ENCODE measurements at regions not wholly inside any gene's neighbourhood (a gene's known extent, or its start where the extent isn't known, plus 50 kb on each side); places are given as distances from the start of the nearest gene placed in this dataset.

- TF ChIP-seq CTCF (IDR thresholded peaks at IDR 0.05; ENCODE audit: insufficient read depth, low read length): no peak
- DNase-seq (ENCODE audit: low read depth): no peak
Measured at GRCh38 chr3:1661839-1662238, 436.8 kb upstream of the CNTN4 start.

DNA sequence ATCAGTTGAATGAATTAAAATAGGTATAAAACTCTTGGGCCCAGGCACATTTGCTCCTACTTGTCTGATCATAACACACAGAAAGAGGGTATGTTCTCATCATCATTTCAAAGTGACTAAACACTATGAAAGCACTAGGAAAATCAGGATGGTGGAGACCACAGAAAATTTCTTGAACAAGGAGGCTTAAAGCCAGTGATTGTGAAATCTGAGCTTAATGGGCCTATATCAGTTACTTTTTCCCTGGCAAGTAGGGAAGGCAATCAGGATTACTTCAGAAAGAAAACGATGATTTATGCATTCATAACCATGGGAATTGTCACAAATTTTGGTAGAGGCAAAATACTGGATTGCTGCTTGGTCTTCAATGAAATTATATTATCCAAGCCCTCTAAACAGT, 434.4 kb upstream of the CNTN4 start:
- no peak overlapping the region for H3K4me3 ChIP-seq (ENCODE audit: low read depth, low read length)
- TF ChIP-seq CTCF (IDR thresholded peaks at IDR 0.05; ENCODE audit: insufficient read depth, low read length): no peak
- DNase-seq (ENCODE audit: low read depth): no peak

More at GRCh38 chr3:1661839-1662238, 436.8 kb upstream of the CNTN4 start:
- H3K4me3 ChIP-seq (ENCODE audit: low read depth, low read length): no peak overlapping the region

- no peak for TF ChIP-seq CTCF (IDR thresholded peaks at IDR 0.05; ENCODE audit: insufficient read depth, low read length)
- no peak for DNase-seq (ENCODE audit: low read depth)
- H3K4me3 ChIP-seq (ENCODE audit: low read depth, low read length): no peak overlapping the region
Measured at GRCh38 chr3:1666865-1667264, 431.8 kb upstream of the CNTN4 start.

DNA sequence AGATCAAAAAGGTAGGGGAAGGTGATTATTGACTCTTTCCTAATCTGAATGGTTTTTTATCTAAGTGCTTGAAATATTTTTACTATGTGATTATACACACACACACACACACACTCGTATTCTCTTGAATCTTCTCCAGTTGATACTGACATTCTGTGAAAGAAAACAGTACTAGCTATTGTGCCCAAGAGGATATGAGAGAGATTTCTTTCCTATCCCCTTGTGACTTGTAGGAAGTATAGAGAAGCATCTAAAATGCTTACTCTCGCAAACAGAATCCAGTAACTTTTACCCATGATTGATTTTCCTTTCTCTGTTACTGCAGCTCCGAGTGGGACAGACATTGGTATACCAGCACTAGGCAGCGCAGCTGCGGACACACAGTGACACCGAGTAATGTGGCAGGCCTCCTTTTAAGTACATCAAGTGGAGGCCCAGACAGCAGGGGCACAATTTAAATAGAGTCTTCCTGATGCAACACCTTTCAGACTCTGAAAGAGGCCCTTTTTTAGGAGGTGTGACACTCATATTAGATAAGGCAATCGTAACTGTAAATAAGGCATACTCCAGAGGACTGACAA, 421.0 kb upstream of the CNTN4 start:
- no peak for TF ChIP-seq CTCF (IDR thresholded peaks at IDR 0.05; ENCODE audit: insufficient read depth, low read length)

GRCh38 chr3:1692428-1692827, 406.2 kb upstream of the CNTN4 start:
- no peak overlapping the region for H3K4me3 ChIP-seq (ENCODE audit: low read depth, low read length)
- no peak for DNase-seq (ENCODE audit: low read depth)
- TF ChIP-seq CTCF (IDR thresholded peaks at IDR 0.05; ENCODE audit: insufficient read depth, low read length): no peak

More for the DNA sequence above, 421.0 kb upstream of the CNTN4 start:
- no peak overlapping the region for H3K4me3 ChIP-seq (ENCODE audit: low read depth, low read length)
- DNase-seq (ENCODE audit: low read depth): no peak

GRCh38 chr3:1693145-1693544, 405.5 kb upstream of the CNTN4 start:
- no peak for DNase-seq (ENCODE audit: low read depth)
- no peak for TF ChIP-seq CTCF (IDR thresholded peaks at IDR 0.05; ENCODE audit: insufficient read depth, low read length)
- H3K4me3 ChIP-seq (ENCODE audit: low read depth, low read length): no peak overlapping the region

DNA sequence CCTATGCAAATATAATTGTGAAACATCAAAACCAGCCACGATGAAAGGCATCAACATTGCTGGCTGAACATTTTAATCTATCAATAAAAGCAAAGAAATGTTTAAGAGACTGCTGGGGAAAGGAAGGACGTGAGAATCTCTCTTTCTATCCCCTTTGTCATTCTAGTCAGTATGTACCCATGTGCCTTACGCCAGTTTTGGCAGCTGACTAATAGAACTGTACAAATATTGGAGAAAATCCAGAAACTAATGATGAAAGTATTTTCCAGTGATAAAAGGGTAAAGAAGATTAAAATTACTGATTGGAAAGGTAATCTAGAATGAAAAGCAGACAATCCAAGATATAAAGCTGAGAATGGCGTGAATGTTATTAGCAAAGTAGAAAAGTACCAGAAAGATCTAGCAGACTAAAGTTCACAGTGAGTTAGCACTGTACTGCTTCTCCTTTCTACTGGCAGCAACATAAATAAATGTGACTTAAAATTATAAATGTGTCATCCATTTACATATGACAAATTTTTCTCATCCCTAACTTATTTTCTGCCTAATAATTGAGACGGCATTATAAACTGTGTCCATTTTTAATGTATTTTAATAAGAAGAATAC, 401.9 kb upstream of the CNTN4 start:
- H3K4me3 ChIP-seq (ENCODE audit: low read depth, low read length): no peak overlapping the region
- TF ChIP-seq CTCF (IDR thresholded peaks at IDR 0.05; ENCODE audit: insufficient read depth, low read length): no peak
- no peak for DNase-seq (ENCODE audit: low read depth)
